Neural crest cell (in vitro differentiated cells): ENCODE measurements at regions not wholly inside any gene's neighbourhood (a gene's known extent, or its start where the extent isn't known, plus 50 kb on each side); places are given as distances from the start of the nearest gene placed in this dataset.

Source experiments
- DNase-seq: peaks from one replicate; pipeline ENCODE4 v3.0.0; 2021; ENCODE audit warnings: low read depth, mixed read lengths, low spot score
- H3K27ac Mint-ChIP-seq: one replicate; pipeline ENCODE4 v1.8.0; 2021; ENCODE audit warnings: mild to moderate bottlenecking, mixed read lengths; ENCODE audit not compliant: unreplicated experiment
- H3K27me3 Mint-ChIP-seq: 2 replicates; pipeline ENCODE4 v1.8.0; 2021; ENCODE audit warnings: low read depth, mild to moderate bottlenecking, mixed read lengths
- H3K36me3 Mint-ChIP-seq: 2 replicates; pipeline ENCODE4 v1.8.0; 2021; ENCODE audit warnings: low read depth, mild to moderate bottlenecking, mixed read lengths
- H3K4me1 Mint-ChIP-seq: 2 replicates; pipeline ENCODE4 v1.8.0; 2021; ENCODE audit warnings: mixed read lengths
- H3K4me3 Mint-ChIP-seq: one replicate; pipeline ENCODE4 v1.8.0; 2021; ENCODE audit warnings: mild to moderate bottlenecking, mixed read lengths
- H3K9me3 Mint-ChIP-seq: 2 replicates; pipeline ENCODE4 v1.8.0; 2021; ENCODE audit warnings: mixed read lengths
- TF ChIP-seq, protein P1 (sequence below): fragments of 200-600 bp; sonication (generic); conservative IDR thresholded peaks from 2 replicates; pipeline ENCODE4 v1.5.0; 2021; ENCODE audit warnings: antibody characterized with exemption, mild to moderate bottlenecking

DNA sequence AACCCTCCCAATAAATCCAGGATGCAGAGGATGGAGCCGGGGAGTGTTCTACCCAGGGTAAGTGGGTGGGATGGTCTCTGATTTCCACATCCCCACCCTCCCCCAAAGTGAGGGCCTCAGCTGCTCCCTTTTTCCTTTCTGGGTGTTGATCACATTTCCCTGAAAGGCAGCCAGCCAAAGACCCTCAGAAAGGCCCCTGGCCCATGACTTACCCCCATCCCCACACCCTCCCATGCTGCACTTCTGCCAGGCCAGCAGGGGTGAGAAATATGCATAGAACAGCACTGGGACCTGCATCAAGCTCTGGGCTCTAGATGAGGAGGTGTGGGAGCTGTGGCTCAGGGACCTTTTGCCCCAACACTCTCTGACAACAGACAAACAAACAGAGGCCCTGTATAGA lies 927.3 kb upstream of the ZNF722 start:
- no peaks in the 10 kb centered on the region for H3K27me3 Mint-ChIP-seq
- H3K4me1 Mint-ChIP-seq, result no peaks in the 10 kb centered on the region
- no peak for DNase-seq
- H3K36me3 Mint-ChIP-seq, result peaks cover 30% of the 10 kb centered on the region
- no peak overlapping the region for H3K4me3 Mint-ChIP-seq
- H3K9me3 Mint-ChIP-seq, result peaks cover 24% of the 10 kb centered on the region
- H3K27ac Mint-ChIP-seq, result no peak overlapping the region
- TF ChIP-seq, protein P1, sequence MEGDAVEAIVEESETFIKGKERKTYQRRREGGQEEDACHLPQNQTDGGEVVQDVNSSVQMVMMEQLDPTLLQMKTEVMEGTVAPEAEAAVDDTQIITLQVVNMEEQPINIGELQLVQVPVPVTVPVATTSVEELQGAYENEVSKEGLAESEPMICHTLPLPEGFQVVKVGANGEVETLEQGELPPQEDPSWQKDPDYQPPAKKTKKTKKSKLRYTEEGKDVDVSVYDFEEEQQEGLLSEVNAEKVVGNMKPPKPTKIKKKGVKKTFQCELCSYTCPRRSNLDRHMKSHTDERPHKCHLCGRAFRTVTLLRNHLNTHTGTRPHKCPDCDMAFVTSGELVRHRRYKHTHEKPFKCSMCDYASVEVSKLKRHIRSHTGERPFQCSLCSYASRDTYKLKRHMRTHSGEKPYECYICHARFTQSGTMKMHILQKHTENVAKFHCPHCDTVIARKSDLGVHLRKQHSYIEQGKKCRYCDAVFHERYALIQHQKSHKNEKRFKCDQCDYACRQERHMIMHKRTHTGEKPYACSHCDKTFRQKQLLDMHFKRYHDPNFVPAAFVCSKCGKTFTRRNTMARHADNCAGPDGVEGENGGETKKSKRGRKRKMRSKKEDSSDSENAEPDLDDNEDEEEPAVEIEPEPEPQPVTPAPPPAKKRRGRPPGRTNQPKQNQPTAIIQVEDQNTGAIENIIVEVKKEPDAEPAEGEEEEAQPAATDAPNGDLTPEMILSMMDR, result no peak

- Mint-ChIP-seq H3K27me3 (no peaks in the 10 kb centered on the region), H3K36me3 (peaks cover 30% of the 10 kb centered on the region)
- TF ChIP-seq, protein P1, result no peak
Measured at GRCh38 chr7:63071920-63072319, 926.7 kb upstream of the ZNF722 start.

GRCh38 chr7:63072806-63073205 lies 925.8 kb upstream of the ZNF722 start:
- no peak overlapping the region for H3K27ac Mint-ChIP-seq
- TF ChIP-seq, protein P1, result no peak
- H3K4me3 Mint-ChIP-seq, result no peak overlapping the region
- H3K4me1 Mint-ChIP-seq, result no peaks in the 10 kb centered on the region
- H3K9me3 Mint-ChIP-seq, result peaks cover 24% of the 10 kb centered on the region
- H3K36me3 Mint-ChIP-seq, result peaks cover 27% of the 10 kb centered on the region
- H3K27me3 Mint-ChIP-seq, result no peaks in the 10 kb centered on the region
- no peak for DNase-seq

More at GRCh38 chr7:63071920-63072319, 926.7 kb upstream of the ZNF722 start:
- DNase-seq, result no peak
- Mint-ChIP-seq H3K4me3 (no peak overlapping the region), H3K4me1 (no peaks in the 10 kb centered on the region), H3K9me3 (peaks cover 24% of the 10 kb centered on the region), H3K27ac (no peak overlapping the region)

- Mint-ChIP-seq H3K27me3 (no peaks in the 10 kb centered on the region), H3K9me3 (peaks cover 24% of the 10 kb centered on the region), H3K27ac (no peak overlapping the region), H3K36me3 (peaks cover 27% of the 10 kb centered on the region), H3K4me3 (no peak overlapping the region), H3K4me1 (no peaks in the 10 kb centered on the region)
- TF ChIP-seq, protein P1, result no peak
- no peak for DNase-seq
Measured at GRCh38 chr7:63073286-63073685, 925.4 kb upstream of the ZNF722 start.

GRCh38 chr7:63073736-63074135 lies 924.9 kb upstream of the ZNF722 start:
- Mint-ChIP-seq H3K36me3 (peaks cover 25% of the 10 kb centered on the region), H3K27ac (no peak overlapping the region)
- TF ChIP-seq, protein P1, result no peak

DNA sequence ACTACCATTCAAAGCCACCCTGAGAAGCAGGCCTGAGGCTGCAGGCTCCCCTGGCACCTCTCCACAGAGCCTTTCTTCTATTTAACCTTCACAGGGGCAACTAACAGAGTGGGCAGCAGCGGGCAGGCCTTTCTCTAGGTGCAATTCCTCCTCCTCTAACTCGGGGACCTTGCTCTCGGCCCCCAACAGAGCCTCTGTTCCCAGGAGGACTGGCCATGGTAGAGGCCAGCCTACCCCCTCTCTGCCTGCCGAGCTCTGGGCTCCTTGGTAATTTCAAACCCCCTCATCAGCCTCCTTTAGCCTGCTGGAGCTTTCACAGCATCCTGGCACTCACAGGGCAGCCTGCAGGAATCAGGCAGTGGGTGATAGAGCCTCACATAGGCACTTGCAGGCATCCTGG lies 920.8 kb upstream of the ZNF722 start:
- no peak for DNase-seq
- Mint-ChIP-seq H3K4me1 (no peaks in the 10 kb centered on the region), H3K4me3 (no peak overlapping the region), H3K27ac (no peak overlapping the region), H3K36me3 (peaks cover 22% of the 10 kb centered on the region), H3K27me3 (no peaks in the 10 kb centered on the region), H3K9me3 (peaks cover 24% of the 10 kb centered on the region)
- TF ChIP-seq, protein P1, result no peak

More at GRCh38 chr7:63073736-63074135, 924.9 kb upstream of the ZNF722 start:
- no peak for DNase-seq
- no peaks in the 10 kb centered on the region for H3K4me1 Mint-ChIP-seq
- no peaks in the 10 kb centered on the region for H3K27me3 Mint-ChIP-seq
- no peak overlapping the region for H3K4me3 Mint-ChIP-seq
- peaks cover 23% of the 10 kb centered on the region for H3K9me3 Mint-ChIP-seq
